Uterus (tissue), 3 donors: ENCODE measurements at regions not wholly inside any gene's neighbourhood (a gene's known extent, or its start where the extent isn't known, plus 50 kb on each side); places are given as distances from the start of the nearest gene placed in this dataset.

Source experiments
- DNase-seq, 2 donors: peaks; one replicate each; pipeline ENCODE4 v3.0.0-alpha.2; 2019 to 2020
- H3K27ac ChIP-seq, 2 donors: fragments of 200-600 bp; sonication (generic); 1 replicate in 1 of 2; 2 replicates in 1 of 2; pipeline ENCODE4 v1.5.1; 2016 to 2018
- H3K27me3 ChIP-seq, 2 donors: fragments of 200-600 bp; sonication (generic); one replicate each; pipeline ENCODE4 v1.5.1; 2018 to 2019; ENCODE audit warnings: control low read depth in 1 of 2
- H3K36me3 ChIP-seq, 2 donors: fragments of 200-600 bp; sonication (generic); one replicate each; pipeline ENCODE4 v1.5.1; 2019; ENCODE audit warnings: control low read depth in 1 of 2
- H3K4me1 ChIP-seq, 2 donors: fragments of 200-600 bp; sonication (generic); one replicate each; pipeline ENCODE4 v1.5.1; 2018 to 2019; ENCODE audit warnings: control low read depth in 1 of 2
- H3K4me3 ChIP-seq, 2 donors: fragments of 200-600 bp; sonication (generic); 1 replicate in 1 of 2; 2 replicates in 1 of 2; pipeline ENCODE4 v1.5.1; 2018 to 2019; ENCODE audit warnings: mild to moderate bottlenecking in 1 of 2
- H3K9me3 ChIP-seq, 2 donors: fragments of 200-600 bp; sonication (generic); one replicate each; pipeline ENCODE4 v1.5.1; 2019; ENCODE audit warnings: control low read depth in 1 of 2
- POLR2A ChIP-seq, 2 donors: fragments of 450-650 bp; IDR thresholded peaks; one replicate each; pipeline ENCODE4 v1.6.1; 2016; ENCODE audit warnings: antibody characterized with exemption in 2 of 2, mild to moderate bottlenecking in 1 of 2, moderate library complexity in 1 of 2
- intact Hi-C: fragments of 100-400 bp; cut with DNase I; formaldehyde crosslinking; loops from one replicate; pipeline ENCODE4 v1.15.1; 2023; ENCODE audit warnings: low total_unique reads
- TF ChIP-seq, protein P1 (sequence below), 4 experiments: fragments of 200-600 bp in 2 of 4; fragments of 450-650 bp in 2 of 4; sonication (generic) in 2 of 4; IDR thresholded peaks; one replicate each; pipeline ENCODE4 v1.5.1; 2016 to 2019; ENCODE audit warnings: antibody characterized with exemption in 4 of 4, mild to moderate bottlenecking in 2 of 4, moderate library complexity in 1 of 4
- donor health status: DM: yes; HTN: yes; CAD: no.

DNA sequence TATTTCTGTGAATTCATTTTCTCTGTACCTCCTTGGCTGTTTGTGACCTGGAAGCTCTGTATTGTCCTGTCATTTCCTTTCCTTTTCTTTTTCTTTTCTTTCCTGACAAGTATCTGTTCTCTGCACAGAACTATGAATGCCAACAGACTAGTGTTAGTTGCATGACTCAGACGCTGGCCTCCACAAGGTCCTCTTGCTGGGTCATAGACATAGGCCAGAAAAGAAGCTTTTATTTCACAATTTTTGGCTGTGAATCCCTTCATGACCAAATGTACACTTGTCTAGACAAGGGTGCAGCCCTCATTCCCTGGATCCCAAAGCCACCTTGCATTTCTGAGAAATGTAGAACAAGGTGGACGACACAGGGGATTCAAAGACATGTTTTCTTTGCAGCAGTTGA, 104.1 kb upstream of the MTNR1B start:
- Histone ChIP-seq H3K27ac (no peak overlapping the region), H3K4me3 (no peak overlapping the region), H3K36me3 (no peaks in the 10 kb centered on the region), H3K27me3 (no peaks in the 10 kb centered on the region), H3K9me3 (no peaks in the 10 kb centered on the region), H3K4me1 (no peaks in the 10 kb centered on the region)
- TF ChIP-seq, protein P1, sequence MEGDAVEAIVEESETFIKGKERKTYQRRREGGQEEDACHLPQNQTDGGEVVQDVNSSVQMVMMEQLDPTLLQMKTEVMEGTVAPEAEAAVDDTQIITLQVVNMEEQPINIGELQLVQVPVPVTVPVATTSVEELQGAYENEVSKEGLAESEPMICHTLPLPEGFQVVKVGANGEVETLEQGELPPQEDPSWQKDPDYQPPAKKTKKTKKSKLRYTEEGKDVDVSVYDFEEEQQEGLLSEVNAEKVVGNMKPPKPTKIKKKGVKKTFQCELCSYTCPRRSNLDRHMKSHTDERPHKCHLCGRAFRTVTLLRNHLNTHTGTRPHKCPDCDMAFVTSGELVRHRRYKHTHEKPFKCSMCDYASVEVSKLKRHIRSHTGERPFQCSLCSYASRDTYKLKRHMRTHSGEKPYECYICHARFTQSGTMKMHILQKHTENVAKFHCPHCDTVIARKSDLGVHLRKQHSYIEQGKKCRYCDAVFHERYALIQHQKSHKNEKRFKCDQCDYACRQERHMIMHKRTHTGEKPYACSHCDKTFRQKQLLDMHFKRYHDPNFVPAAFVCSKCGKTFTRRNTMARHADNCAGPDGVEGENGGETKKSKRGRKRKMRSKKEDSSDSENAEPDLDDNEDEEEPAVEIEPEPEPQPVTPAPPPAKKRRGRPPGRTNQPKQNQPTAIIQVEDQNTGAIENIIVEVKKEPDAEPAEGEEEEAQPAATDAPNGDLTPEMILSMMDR (IDR thresholded peaks at IDR 0.05), result no peak
- no peak for TF ChIP-seq POLR2A (IDR thresholded peaks at IDR 0.05)
- DNase-seq, result no peak
- intact Hi-C loops, result no loop called here

DNA sequence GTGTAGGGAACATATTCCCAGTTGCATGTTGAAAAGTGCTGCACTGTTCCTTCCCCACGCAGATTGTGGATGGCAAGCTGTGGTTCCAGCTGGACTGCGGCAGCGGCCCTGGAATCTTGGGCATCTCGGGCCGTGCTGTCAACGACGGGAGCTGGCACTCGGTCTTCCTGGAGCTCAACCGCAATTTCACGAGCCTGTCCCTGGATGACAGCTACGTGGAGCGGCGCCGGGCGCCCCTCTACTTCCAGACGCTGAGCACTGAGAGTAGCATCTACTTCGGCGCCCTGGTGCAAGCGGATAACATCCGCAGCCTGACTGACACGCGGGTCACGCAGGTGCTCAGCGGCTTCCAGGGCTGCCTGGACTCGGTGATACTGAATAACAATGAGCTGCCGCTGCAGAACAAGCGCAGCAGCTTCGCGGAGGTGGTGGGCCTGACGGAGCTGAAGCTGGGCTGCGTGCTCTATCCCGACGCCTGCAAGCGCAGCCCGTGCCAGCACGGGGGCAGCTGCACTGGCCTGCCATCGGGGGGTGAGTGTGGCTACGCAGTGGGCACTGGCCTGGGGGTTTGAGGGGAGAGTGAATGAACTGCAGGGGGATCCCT, 102.7 kb upstream of the MTNR1B start:
- intact Hi-C loops, result no loop called here
- H3K27me3 ChIP-seq, result no peaks in the 10 kb centered on the region
- H3K36me3 ChIP-seq, result no peaks in the 10 kb centered on the region
- no peak for TF ChIP-seq POLR2A (IDR thresholded peaks at IDR 0.05)
- TF ChIP-seq, protein P1 (IDR thresholded peaks at IDR 0.05), result no peak
- H3K27ac ChIP-seq, result no peak overlapping the region
- no peaks in the 10 kb centered on the region for H3K9me3 ChIP-seq
- H3K4me3 ChIP-seq, result no peak overlapping the region
- DNase-seq, result no peak
- H3K4me1 ChIP-seq, result no peaks in the 10 kb centered on the region

DNA sequence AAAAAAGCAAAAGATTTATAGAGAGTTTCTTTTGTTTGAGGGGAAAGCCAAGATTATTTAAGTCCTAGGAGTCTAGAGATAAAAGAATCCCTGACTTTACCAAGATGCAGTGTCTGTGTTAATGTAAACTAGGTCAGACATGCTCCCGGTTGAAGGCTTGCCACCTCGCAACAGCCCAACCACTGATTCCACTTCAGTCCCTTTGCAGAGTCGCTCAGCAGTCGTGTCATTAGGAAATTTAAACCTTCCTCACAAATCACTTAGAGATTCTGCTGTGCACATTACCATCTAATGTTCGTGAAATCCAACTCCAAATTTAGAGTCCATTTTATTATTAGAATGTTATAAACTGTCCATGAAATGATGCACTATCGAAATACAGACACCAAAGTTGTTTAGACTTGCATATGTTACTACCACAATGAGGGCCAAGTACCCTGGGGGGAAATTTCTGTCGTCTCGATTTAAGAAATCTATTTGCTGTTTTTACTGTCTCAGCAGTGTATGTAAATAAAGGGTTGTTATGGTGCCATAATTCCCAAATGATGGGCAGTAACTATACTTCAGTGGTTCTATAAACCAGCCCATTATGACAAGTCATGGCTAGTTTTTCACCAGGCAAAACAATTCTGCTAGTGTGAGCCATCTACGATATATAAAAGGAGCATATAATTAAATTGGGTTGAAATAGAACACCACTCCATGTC, 101.4 kb upstream of the MTNR1B start:
- no peak overlapping the region for H3K4me3 ChIP-seq
- no peak for TF ChIP-seq POLR2A (IDR thresholded peaks at IDR 0.05)
- TF ChIP-seq, protein P1 (IDR thresholded peaks at IDR 0.05), result no peak

DNA sequence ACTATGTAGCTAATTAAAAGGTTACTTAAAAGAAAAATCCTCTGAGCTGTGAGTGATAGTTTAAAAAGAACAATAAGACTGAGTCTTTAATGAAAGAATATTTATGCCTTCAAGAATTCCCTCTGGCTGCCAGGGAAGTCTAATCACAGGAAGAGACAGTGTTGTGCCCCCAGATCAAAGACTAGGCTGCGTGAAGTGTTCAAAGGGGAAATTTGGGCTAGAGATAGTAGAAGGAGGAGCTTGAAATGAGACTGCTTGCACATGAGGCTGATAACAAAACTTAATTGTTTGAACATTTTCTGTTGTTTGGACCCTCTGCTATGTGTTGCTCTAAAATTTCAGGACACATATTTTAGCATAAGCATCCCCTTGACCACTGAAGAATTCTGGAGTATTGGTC, 99.7 kb upstream of the MTNR1B start:
- no peak for TF ChIP-seq POLR2A (IDR thresholded peaks at IDR 0.05)
- TF ChIP-seq, protein P1 (IDR thresholded peaks at IDR 0.05), result no peak
- intact Hi-C loops, result no loop called here
- no peaks in the 10 kb centered on the region for H3K36me3 ChIP-seq

More for the DNA sequence above, 101.4 kb upstream of the MTNR1B start:
- Histone ChIP-seq H3K27me3 (no peaks in the 10 kb centered on the region), H3K9me3 (no peaks in the 10 kb centered on the region), H3K36me3 (no peaks in the 10 kb centered on the region), H3K27ac (no peak overlapping the region), H3K4me1 (no peaks in the 10 kb centered on the region)
- intact Hi-C loops, result no loop called here
- no peak for DNase-seq

DNA sequence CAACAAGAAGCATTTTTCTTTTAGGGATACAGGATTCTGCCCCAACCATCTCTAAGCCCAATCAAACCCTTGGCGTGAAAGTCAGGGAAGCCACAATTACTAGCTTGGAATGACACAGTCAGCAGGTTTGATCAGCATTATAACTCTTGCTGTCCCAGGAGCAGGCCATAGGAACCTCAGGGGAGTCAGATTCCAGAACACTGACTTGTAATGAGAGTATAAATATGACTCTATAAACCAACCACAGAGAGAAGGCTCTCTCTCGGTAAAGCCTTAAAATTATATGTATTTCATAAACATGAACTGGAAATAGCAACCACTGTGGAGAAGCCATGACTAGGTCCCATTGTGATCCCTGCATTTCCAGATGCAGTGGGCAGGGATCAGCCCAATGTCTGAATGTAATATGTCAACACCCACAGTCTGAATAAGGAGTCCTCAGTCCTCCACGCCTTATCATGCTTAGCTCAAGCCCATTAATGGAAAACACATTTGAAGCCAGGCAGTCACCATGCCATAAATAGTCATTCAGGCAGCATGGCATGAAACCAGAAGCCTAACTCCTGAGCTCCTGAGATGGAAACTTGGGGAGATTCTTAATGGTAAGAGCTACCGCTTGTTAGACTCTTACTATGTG, 99.1 kb upstream of the MTNR1B start:
- Histone ChIP-seq H3K27ac (no peak overlapping the region), H3K36me3 (no peaks in the 10 kb centered on the region), H3K27me3 (no peaks in the 10 kb centered on the region), H3K4me1 (no peaks in the 10 kb centered on the region), H3K9me3 (no peaks in the 10 kb centered on the region), H3K4me3 (no peak overlapping the region)
- no peak for DNase-seq
- TF ChIP-seq, protein P1 (IDR thresholded peaks at IDR 0.05), result no peak
- no peak for TF ChIP-seq POLR2A (IDR thresholded peaks at IDR 0.05)
- intact Hi-C loops, result no loop called here

More for the DNA sequence above, 99.7 kb upstream of the MTNR1B start:
- no peak for DNase-seq
- Histone ChIP-seq H3K9me3 (no peaks in the 10 kb centered on the region), H3K27ac (no peak overlapping the region), H3K4me3 (no peak overlapping the region), H3K27me3 (no peaks in the 10 kb centered on the region), H3K4me1 (no peaks in the 10 kb centered on the region)
